Ovary (tissue), 3 donors: ENCODE measurements at regions not wholly inside any gene's neighbourhood (a gene's known extent, or its start where the extent isn't known, plus 50 kb on each side); places are given as distances from the start of the nearest gene placed in this dataset.

Experiments
- EP300 ChIP-seq: sonication (generic); formaldehyde crosslinking; IDR thresholded peaks from one replicate; pipeline ENCODE4 v1.6.1; 2017; ENCODE audit warnings: antibody characterized with exemption
- POLR2A ChIP-seq: fragments of 450-650 bp; IDR thresholded peaks from one replicate; pipeline ENCODE4 v1.6.1; 2017; ENCODE audit warnings: antibody characterized with exemption, mild to moderate bottlenecking, moderate library complexity
- TF ChIP-seq, protein P1 (sequence below), 3 donors: fragments of 450-650 bp in 2 of 3; fragments of 200-600 bp in 1 of 3; IDR thresholded peaks; one replicate each; pipeline versions ENCODE4 v1.5.1 to v1.8.0; 2016 to 2022; ENCODE audit warnings: antibody characterized with exemption in 3 of 3, mild to moderate bottlenecking in 1 of 3
- donor health status: DM: no; HTN: no; CAD: no.

DNA sequence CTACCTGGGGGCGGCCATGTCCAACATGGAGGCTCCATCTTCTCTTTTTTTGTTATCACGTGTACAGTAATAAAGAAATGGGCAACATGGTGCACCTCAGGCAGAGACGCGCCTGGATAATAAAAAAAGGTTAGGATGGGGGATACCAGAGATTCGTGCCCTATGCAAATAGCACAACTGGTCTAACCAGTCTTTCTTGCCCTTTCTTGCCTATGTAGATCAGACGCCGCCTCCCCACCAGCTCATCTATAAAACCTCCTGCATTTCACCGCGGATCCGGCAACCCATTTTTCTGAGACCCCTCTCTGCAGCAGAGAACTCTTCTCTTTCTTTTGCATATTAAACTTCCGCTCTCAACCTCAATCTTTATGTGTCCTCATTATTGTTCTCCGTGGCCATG, 68.7 kb downstream of the MYL12B start:
- TF ChIP-seq, protein P1, sequence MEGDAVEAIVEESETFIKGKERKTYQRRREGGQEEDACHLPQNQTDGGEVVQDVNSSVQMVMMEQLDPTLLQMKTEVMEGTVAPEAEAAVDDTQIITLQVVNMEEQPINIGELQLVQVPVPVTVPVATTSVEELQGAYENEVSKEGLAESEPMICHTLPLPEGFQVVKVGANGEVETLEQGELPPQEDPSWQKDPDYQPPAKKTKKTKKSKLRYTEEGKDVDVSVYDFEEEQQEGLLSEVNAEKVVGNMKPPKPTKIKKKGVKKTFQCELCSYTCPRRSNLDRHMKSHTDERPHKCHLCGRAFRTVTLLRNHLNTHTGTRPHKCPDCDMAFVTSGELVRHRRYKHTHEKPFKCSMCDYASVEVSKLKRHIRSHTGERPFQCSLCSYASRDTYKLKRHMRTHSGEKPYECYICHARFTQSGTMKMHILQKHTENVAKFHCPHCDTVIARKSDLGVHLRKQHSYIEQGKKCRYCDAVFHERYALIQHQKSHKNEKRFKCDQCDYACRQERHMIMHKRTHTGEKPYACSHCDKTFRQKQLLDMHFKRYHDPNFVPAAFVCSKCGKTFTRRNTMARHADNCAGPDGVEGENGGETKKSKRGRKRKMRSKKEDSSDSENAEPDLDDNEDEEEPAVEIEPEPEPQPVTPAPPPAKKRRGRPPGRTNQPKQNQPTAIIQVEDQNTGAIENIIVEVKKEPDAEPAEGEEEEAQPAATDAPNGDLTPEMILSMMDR (IDR thresholded peaks at IDR 0.05) = no peak
- TF ChIP-seq POLR2A = no peak
- no peak for TF ChIP-seq EP300
